ENCODE measurements at regions not wholly inside any gene's neighbourhood (a gene's known extent, or its start where the extent isn't known, plus 50 kb on each side); places are given as distances from the start of the nearest gene placed in this dataset.
A peak's percentile ranks its signal among the peaks of the same experiment; 100 is the strongest.
"Not testable (repeated sequence)": the region's sequence is repeated elsewhere in the genome, so short reads cannot be mapped to it uniquely, and the experiment has no call there.

DNA sequence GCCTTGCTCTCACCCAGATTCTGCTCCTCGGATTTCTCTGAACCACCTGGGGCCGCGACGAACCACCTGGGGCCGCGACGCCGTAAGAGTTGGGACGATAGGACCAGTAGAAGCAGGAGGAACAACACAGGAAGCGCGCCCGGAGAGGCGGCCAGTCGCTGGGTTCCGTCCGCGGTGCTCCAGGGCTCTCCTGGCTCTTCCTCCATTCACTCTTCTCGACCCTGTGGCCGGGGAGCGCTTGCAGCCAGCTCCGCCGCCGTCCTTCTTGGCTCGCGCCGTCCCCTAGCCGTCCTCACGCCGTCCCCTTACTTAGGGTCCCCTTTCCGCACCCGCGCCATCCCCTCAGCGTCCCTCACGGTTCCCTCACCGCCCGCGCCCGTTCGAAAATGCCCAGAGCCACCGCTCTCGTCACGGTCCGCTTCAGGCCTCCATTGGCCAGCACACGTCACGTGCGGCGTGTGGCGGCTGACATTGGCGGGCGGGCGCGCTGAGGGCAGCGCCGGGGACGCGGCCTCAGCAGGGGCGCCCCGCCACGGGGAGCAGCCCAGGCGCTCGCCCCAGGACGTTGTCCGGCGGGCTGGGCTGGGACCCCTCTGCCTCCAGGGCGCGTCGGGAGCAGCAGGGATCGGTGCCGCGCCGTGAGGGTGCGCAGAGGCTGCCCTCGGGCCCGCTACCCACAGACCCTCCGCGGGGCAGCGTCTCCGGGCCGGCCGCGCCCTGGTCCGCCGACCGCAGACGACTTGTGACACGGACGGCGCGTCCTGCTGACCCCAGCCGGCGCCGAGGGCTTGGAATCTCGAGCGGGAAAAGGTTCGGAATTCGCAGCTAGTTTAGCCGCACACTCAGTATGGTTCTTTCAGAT is 53.7 kb upstream of the PTPDC1 start:
- Histone ChIP-seq H3K36me3 (ENCODE audit: control insufficient read depth in 4 of 4, insufficient read depth in 4 of 4, low read length in 4 of 4) (no peaks in the 10 kb centered on the region), H3K9me3 (ENCODE audit: control insufficient read depth in 4 of 4, insufficient read depth in 3 of 4, low read length in 3 of 4) (peaks cover 0 to 3% (median 0%) of the 10 kb centered on the region in 4 donors), H3K27ac (ENCODE audit: low read depth in 1 of 2, low read length in 1 of 2) (peak overlapping the region; percentile 91 to 96), H3K27me3 (ENCODE audit: control insufficient read depth in 3 of 3, insufficient read depth in 3 of 3, low read length in 2 of 3) (no peaks in the 10 kb centered on the region), H3K4me1 (ENCODE audit: control insufficient read depth in 5 of 5, insufficient read depth in 5 of 5, low read length in 5 of 5) (peaks cover 0 to 13% (median 3%) of the 10 kb centered on the region in 5 donors), H3K4me3 (peak overlapping the region; percentile 90), H3K9ac (ENCODE audit: insufficient read depth in 1 of 2, low read length in 2 of 2) (peak overlapping the region; percentile 55 to 83)
- ATAC-seq (ENCODE audit: insufficient read depth, low FRiP score) (peak; percentile 99), DNase-seq (peak; percentile 91 to 95 (median 94))
- no peak for TF ChIP-seq CTCF (IDR thresholded peaks at IDR 0.05; ENCODE audit: control extremely low read depth, extremely low read depth)
- WGBS, 2 donors = 0 to 1% methylated on average over 86 to 97 of the region's 97 CpGs

- ATAC-seq (ENCODE audit: insufficient read depth, low FRiP score) (no peak), DNase-seq (peak in 1 of 3 donors; percentile 29)
These were observed 54.3 kb upstream of the PTPDC1 start for GRCh38 chr9:94029932-94030317.

GRCh38 chr9:94026816-94027215 is 57.4 kb upstream of the PTPDC1 start:
- ATAC-seq (ENCODE audit: insufficient read depth, low FRiP score) (no peak), DNase-seq (no peak)
- H3K9me3 ChIP-seq (ENCODE audit: control insufficient read depth in 4 of 4, insufficient read depth in 3 of 4, low read length in 3 of 4) = peaks cover 0 to 3% (median 0%) of the 10 kb centered on the region in 4 donors
- no peaks in the 10 kb centered on the region for H3K36me3 ChIP-seq (ENCODE audit: control insufficient read depth in 4 of 4, insufficient read depth in 4 of 4, low read length in 4 of 4)
- no peak for TF ChIP-seq CTCF (IDR thresholded peaks at IDR 0.05; ENCODE audit: control extremely low read depth, extremely low read depth)
- no peak overlapping the region for H3K4me3 ChIP-seq
- H3K27ac ChIP-seq (ENCODE audit: low read depth in 1 of 2, low read length in 1 of 2) = no peak overlapping the region
- H3K27me3 ChIP-seq (ENCODE audit: control insufficient read depth in 3 of 3, insufficient read depth in 3 of 3, low read length in 2 of 3) = no peaks in the 10 kb centered on the region
- H3K9ac ChIP-seq (ENCODE audit: insufficient read depth in 1 of 2, low read length in 2 of 2) = no peak overlapping the region
- H3K4me1 ChIP-seq (ENCODE audit: control insufficient read depth in 5 of 5, insufficient read depth in 5 of 5, low read length in 5 of 5) = peaks cover 0 to 11% (median 0%) of the 10 kb centered on the region in 5 donors

More at GRCh38 chr9:94029932-94030317, 54.3 kb upstream of the PTPDC1 start:
- Histone ChIP-seq H3K27ac (ENCODE audit: low read depth in 1 of 2, low read length in 1 of 2) (peak overlapping the region; percentile 91 to 96), H3K4me3 (peak overlapping the region; percentile 90), H3K36me3 (ENCODE audit: control insufficient read depth in 4 of 4, insufficient read depth in 4 of 4, low read length in 4 of 4) (no peaks in the 10 kb centered on the region), H3K4me1 (ENCODE audit: control insufficient read depth in 5 of 5, insufficient read depth in 5 of 5, low read length in 5 of 5) (peaks cover 0 to 13% (median 3%) of the 10 kb centered on the region in 5 donors), H3K27me3 (ENCODE audit: control insufficient read depth in 3 of 3, insufficient read depth in 3 of 3, low read length in 2 of 3) (no peaks in the 10 kb centered on the region), H3K9me3 (ENCODE audit: control insufficient read depth in 4 of 4, insufficient read depth in 3 of 4, low read length in 3 of 4) (peaks cover 0 to 3% (median 0%) of the 10 kb centered on the region in 4 donors), H3K9ac (ENCODE audit: insufficient read depth in 1 of 2, low read length in 2 of 2) (peak overlapping the region; percentile 55 to 73)
- no peak for TF ChIP-seq CTCF (IDR thresholded peaks at IDR 0.05; ENCODE audit: control extremely low read depth, extremely low read depth)
- 31 to 33% methylated on average over 6 of the region's 6 CpGs for WGBS, 2 donors

DNA sequence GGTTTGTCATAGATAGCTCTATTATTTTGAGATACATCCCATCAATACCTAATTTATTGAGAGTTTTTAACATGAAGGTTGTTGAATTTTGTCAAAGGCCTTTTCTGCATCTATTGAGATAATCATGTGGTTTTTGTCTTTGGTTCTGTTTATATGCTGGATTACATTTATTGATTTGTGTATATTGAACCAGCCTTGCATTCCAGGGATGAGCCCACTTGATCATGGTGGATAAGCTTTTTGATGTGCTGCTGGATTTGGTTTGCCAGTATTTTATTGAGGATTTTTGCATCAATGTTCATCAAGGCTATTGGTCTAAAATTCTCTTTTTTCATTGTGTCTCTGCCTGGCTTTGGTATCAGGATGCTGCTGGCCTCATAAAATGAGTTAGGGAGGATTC is 61.8 kb upstream of the PTPDC1 start:
- H3K27ac ChIP-seq (ENCODE audit: low read depth in 1 of 2, low read length in 1 of 2); H3K27me3 ChIP-seq (ENCODE audit: control insufficient read depth in 3 of 3, insufficient read depth in 3 of 3, low read length in 2 of 3); H3K4me3 ChIP-seq; H3K9ac ChIP-seq (ENCODE audit: insufficient read depth in 1 of 2, low read length in 2 of 2); DNase-seq; H3K36me3 ChIP-seq (ENCODE audit: control insufficient read depth in 4 of 4, insufficient read depth in 4 of 4, low read length in 4 of 4); ATAC-seq (ENCODE audit: insufficient read depth, low FRiP score); H3K9me3 ChIP-seq (ENCODE audit: control insufficient read depth in 4 of 4, insufficient read depth in 3 of 4, low read length in 3 of 4): not testable (repeated sequence)
- peaks cover 0 to 18% (median 0%) of the 10 kb centered on the region in 5 donors for H3K4me1 ChIP-seq (ENCODE audit: control insufficient read depth in 5 of 5, insufficient read depth in 5 of 5, low read length in 5 of 5)

DNA sequence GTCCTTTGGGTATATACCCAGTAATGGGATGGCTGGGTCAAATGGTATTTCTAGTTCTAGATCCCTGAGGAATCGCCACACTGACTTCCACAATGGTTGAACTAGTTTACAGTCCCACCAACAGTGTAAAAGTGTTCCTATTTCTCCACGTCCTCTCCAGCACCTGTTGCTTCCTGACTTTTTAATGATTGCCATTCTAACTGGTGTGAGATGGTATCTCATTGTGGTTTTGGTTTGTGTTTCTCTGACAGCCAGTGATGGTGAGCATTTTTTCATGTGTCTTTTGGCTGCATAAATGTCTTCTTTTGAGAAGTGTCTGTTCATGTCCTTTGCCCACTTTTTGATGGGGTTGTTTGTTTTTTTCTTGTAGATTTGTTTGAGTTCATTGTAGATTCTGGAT is 63.4 kb upstream of the PTPDC1 start:
- no CpG with 5 or more reads among the region's 2 CpGs for WGBS, 2 donors
- H3K27me3 ChIP-seq (ENCODE audit: control insufficient read depth in 3 of 3, insufficient read depth in 3 of 3, low read length in 2 of 3); ATAC-seq (ENCODE audit: insufficient read depth, low FRiP score); DNase-seq; H3K4me3 ChIP-seq; H3K27ac ChIP-seq (ENCODE audit: low read depth in 1 of 2, low read length in 1 of 2); H3K9ac ChIP-seq (ENCODE audit: insufficient read depth in 1 of 2, low read length in 2 of 2); H3K36me3 ChIP-seq (ENCODE audit: control insufficient read depth in 4 of 4, insufficient read depth in 4 of 4, low read length in 4 of 4); H3K9me3 ChIP-seq (ENCODE audit: control insufficient read depth in 4 of 4, insufficient read depth in 3 of 4, low read length in 3 of 4): not testable (repeated sequence)
- H3K4me1 ChIP-seq (ENCODE audit: control insufficient read depth in 5 of 5, insufficient read depth in 5 of 5, low read length in 5 of 5) = peaks cover 0 to 18% (median 0%) of the 10 kb centered on the region in 5 donors
